Hepatocyte (in vitro differentiated cells): ENCODE measurements at regions not wholly inside any gene's neighbourhood (a gene's known extent, or its start where the extent isn't known, plus 50 kb on each side); places are given as distances from the start of the nearest gene placed in this dataset.
"Not testable (repeated sequence)": the region's sequence is repeated elsewhere in the genome, so short reads cannot be mapped to it uniquely, and the experiment has no call there.

ENCODE experiments used
- DNase-seq: peaks from one replicate; pipeline ENCODE4 v3.0.0-alpha.2; 2016; ENCODE audit warnings: low spot score
- H2AFZ ChIP-seq: fragments of 200-600 bp; sonication (generic); 2 replicates; pipeline ENCODE4 v1.6.0; 2016; ENCODE audit warnings: antibody characterized with exemption, mild to moderate bottlenecking
- H3K27ac ChIP-seq: fragments of 200-600 bp; sonication (generic); 2 replicates; pipeline ENCODE4 v1.5.1; 2016; ENCODE audit warnings: mild to moderate bottlenecking
- H3K27me3 ChIP-seq: fragments of 200-600 bp; sonication (generic); 2 replicates; pipeline ENCODE4 v1.6.1; 2016
- H3K36me3 ChIP-seq: fragments of 200-600 bp; sonication (generic); replicated peaks from 2 replicates; pipeline ENCODE4 v1.5.1; 2016; ENCODE audit warnings: low read depth; ENCODE audit not compliant: insufficient read depth
- H3K4me1 ChIP-seq: fragments of 200-600 bp; sonication (generic); 2 replicates; pipeline ENCODE4 v1.5.1; 2016; ENCODE audit warnings: mild to moderate bottlenecking, moderate library complexity; ENCODE audit not compliant: insufficient read depth
- H3K4me2 ChIP-seq: fragments of 200-600 bp; sonication (generic); 2 replicates; pipeline ENCODE4 v1.6.0; 2016
- H3K4me3 ChIP-seq: fragments of 200-600 bp; sonication (generic); 2 replicates; pipeline ENCODE4 v1.5.1; 2016; ENCODE audit warnings: mild to moderate bottlenecking
- H3K79me2 ChIP-seq: fragments of 200-600 bp; sonication (generic); 2 replicates; pipeline ENCODE4 v1.6.0; 2017; ENCODE audit warnings: mild to moderate bottlenecking
- H3K9me2 ChIP-seq: fragments of 200-600 bp; sonication (generic); replicated peaks from 2 replicates; pipeline ENCODE4 v1.6.0; 2017; ENCODE audit warnings: mild to moderate bottlenecking; ENCODE audit not compliant: insufficient read depth
- H3K9me3 ChIP-seq: fragments of 200-600 bp; sonication (generic); 2 replicates; pipeline ENCODE4 v1.5.1; 2016; ENCODE audit warnings: low read depth, mild to moderate bottlenecking
- H4K20me1 ChIP-seq: fragments of 200-600 bp; sonication (generic); 2 replicates; pipeline ENCODE4 v1.6.0; 2016; ENCODE audit warnings: mild to moderate bottlenecking; ENCODE audit not compliant: insufficient read depth, poor library complexity, severe bottlenecking
- EZH2 ChIP-seq: fragments of 200-600 bp; sonication (generic); IDR thresholded peaks from 2 replicates; pipeline ENCODE4 v1.6.1; 2016; ENCODE audit warnings: antibody characterized with exemption, mild to moderate bottlenecking, borderline replicate concordance
- EZH2phosphoT487 ChIP-seq: fragments of 200-600 bp; sonication (generic); IDR thresholded peaks from one replicate; pipeline ENCODE4 v1.6.1; 2018; ENCODE audit warnings: antibody characterized with exemption, mild to moderate bottlenecking, low read depth, moderate library complexity; ENCODE audit not compliant: unreplicated experiment, severe bottlenecking
- WGBS: methylation state at CpG from one replicate; pipeline ENCODE4 v1.1.6; 2016; ENCODE audit warnings: low lambda C conversion rate; ENCODE audit errors: missing lambda C conversion rate; 5-methylcytosine and 5-hydroxymethylcytosine counted together
- TF ChIP-seq, protein P1 (sequence below): fragments of 200-600 bp; sonication (generic); IDR thresholded peaks from 2 replicates; pipeline ENCODE4 v1.5.1; 2016; ENCODE audit warnings: antibody characterized with exemption, mild to moderate bottlenecking; ENCODE audit not compliant: poor library complexity

DNA sequence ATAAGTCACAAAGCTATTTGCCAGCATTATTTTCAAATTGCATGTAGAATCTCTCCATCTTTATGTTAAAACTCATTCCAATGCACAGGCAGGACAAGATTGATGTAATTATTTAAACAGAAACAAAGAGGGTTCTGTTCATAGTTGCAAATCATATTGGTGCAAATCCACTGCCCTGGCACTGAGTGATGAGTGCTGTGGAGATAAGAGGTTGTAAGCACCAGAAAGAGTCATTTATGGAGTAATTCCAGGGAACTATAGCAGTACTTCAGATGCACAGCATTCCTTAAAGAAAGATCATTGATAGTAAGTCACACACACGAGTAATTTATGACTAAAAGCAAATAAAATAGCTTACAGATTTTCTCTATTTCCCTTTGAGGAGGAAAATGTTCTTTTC is 337.7 kb upstream of the CTSO start:
- H3K27ac ChIP-seq, result peak overlapping the region; percentile 33
- H3K4me3 ChIP-seq, result no peak overlapping the region
- no peaks in the 10 kb centered on the region for H3K27me3 ChIP-seq
- no peaks in the 10 kb centered on the region for H3K9me3 ChIP-seq
- no peak for TF ChIP-seq EZH2
- TF ChIP-seq EZH2phosphoT487, result no peak
- TF ChIP-seq, protein P1, sequence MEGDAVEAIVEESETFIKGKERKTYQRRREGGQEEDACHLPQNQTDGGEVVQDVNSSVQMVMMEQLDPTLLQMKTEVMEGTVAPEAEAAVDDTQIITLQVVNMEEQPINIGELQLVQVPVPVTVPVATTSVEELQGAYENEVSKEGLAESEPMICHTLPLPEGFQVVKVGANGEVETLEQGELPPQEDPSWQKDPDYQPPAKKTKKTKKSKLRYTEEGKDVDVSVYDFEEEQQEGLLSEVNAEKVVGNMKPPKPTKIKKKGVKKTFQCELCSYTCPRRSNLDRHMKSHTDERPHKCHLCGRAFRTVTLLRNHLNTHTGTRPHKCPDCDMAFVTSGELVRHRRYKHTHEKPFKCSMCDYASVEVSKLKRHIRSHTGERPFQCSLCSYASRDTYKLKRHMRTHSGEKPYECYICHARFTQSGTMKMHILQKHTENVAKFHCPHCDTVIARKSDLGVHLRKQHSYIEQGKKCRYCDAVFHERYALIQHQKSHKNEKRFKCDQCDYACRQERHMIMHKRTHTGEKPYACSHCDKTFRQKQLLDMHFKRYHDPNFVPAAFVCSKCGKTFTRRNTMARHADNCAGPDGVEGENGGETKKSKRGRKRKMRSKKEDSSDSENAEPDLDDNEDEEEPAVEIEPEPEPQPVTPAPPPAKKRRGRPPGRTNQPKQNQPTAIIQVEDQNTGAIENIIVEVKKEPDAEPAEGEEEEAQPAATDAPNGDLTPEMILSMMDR, result no peak
- no peak overlapping the region for H3K4me2 ChIP-seq
- peaks cover 11% of the 10 kb centered on the region for H3K4me1 ChIP-seq
- H2AFZ ChIP-seq, result no peak overlapping the region
- peak; percentile 19 for DNase-seq
- no peaks in the 10 kb centered on the region for H3K9me2 ChIP-seq
- WGBS, result 17% methylated on average over 1 of the region's 1 CpG
- H3K36me3 ChIP-seq, result no peaks in the 10 kb centered on the region
- H3K79me2 ChIP-seq, result no peaks in the 10 kb centered on the region
- H4K20me1 ChIP-seq, result no peaks in the 10 kb centered on the region

DNA sequence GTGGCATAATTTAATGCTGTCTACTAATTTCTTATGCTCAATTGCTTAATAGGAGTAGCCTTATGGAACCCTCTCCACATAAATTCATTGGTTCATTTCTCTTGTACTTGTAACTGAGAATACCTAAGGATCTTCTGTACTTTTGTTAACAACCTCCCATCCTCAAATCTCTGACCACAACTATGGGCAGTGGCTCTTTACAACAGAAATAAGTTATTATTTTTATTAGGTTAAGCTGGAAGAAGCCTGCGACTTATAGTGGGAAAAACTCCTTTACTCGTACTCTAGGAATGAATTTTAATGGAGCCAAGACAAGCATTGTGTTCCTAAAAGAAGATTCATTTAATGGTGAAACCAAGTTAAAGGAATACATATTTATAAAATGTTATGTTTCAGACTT is 337.1 kb upstream of the CTSO start:
- H3K27me3 ChIP-seq, result no peaks in the 10 kb centered on the region
- no peaks in the 10 kb centered on the region for H3K79me2 ChIP-seq
- no peak overlapping the region for H3K4me2 ChIP-seq
- peaks cover 11% of the 10 kb centered on the region for H3K4me1 ChIP-seq
- DNase-seq, result no peak
- H3K36me3 ChIP-seq, result no peaks in the 10 kb centered on the region
- H2AFZ ChIP-seq, result no peak overlapping the region
- H3K9me2 ChIP-seq, result no peaks in the 10 kb centered on the region
- no peaks in the 10 kb centered on the region for H3K9me3 ChIP-seq
- TF ChIP-seq EZH2phosphoT487, result no peak
- no peak for TF ChIP-seq EZH2
- TF ChIP-seq, protein P1, result no peak
- no peaks in the 10 kb centered on the region for H4K20me1 ChIP-seq
- 66% methylated on average over 2 of the region's 2 CpGs for WGBS
- H3K27ac ChIP-seq, result peak overlapping the region; percentile 33
- no peak overlapping the region for H3K4me3 ChIP-seq

DNA sequence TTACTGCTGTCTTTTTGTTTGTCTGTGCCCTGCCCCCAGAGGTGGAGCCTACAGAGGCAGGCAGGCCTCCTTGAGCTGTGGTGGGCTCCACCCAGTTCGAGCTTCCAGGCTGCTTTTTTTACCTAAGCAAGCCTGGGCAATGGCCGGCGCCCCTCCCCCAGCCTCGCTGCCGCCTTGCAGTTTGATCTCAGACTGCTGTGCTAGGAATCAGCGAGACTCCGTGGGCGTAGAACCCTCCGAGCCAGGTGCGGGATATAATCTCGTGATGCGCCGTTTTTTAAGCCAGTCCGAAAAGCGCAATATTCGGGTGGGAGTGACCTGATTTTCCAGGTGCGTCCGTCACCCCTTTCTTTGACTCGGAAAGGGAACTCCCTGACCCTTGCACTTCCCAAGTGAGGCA is 336.4 kb upstream of the CTSO start:
- not testable (repeated sequence) for H4K20me1 ChIP-seq, H3K79me2 ChIP-seq, DNase-seq, H3K27me3 ChIP-seq, H3K9me3 ChIP-seq, H3K27ac ChIP-seq, H3K9me2 ChIP-seq, H3K4me2 ChIP-seq, H3K36me3 ChIP-seq, H3K4me3 ChIP-seq, H2AFZ ChIP-seq
- H3K4me1 ChIP-seq, result peaks cover 11% of the 10 kb centered on the region
- 89% methylated on average over 15 of the region's 19 CpGs for WGBS

DNA sequence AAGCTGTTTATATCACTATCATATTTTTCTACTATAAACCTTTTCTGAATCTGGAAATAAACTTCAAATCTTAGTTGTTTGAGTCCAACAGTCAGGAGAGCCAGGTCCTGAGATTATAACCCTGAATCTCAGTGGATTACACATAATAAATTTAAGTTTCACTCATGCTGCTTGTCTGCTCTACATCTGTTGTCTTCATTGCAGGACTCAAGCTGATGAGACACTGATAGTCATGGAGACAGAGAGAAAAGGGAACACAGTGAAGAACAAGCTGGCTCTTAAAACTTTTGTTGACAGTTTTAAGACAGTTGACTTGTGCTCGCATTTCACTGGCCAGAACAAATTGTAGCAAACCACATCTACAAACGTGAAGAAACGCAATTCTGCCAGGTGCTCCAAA is 327.0 kb upstream of the CTSO start:
- no peaks in the 10 kb centered on the region for H4K20me1 ChIP-seq
- TF ChIP-seq, protein P1, result no peak
- TF ChIP-seq EZH2 (no peak), EZH2phosphoT487 (no peak)
- no peak overlapping the region for H3K27ac ChIP-seq
- H3K4me1 ChIP-seq, result no peaks in the 10 kb centered on the region
- no peak overlapping the region for H2AFZ ChIP-seq
- no peak overlapping the region for H3K4me3 ChIP-seq
- no peaks in the 10 kb centered on the region for H3K9me2 ChIP-seq
- H3K4me2 ChIP-seq, result no peak overlapping the region
- H3K27me3 ChIP-seq, result no peaks in the 10 kb centered on the region
- no peaks in the 10 kb centered on the region for H3K9me3 ChIP-seq
- H3K36me3 ChIP-seq, result no peaks in the 10 kb centered on the region
- WGBS, result 66% methylated on average over 3 of the region's 3 CpGs
- no peak for DNase-seq
- H3K79me2 ChIP-seq, result no peaks in the 10 kb centered on the region
